Retinal pigment epithelial cell (primary cell): ENCODE measurements at regions not wholly inside any gene's neighbourhood (a gene's known extent, or its start where the extent isn't known, plus 50 kb on each side); places are given as distances from the start of the nearest gene placed in this dataset.

Source experiments
- DNase-seq: peaks from one replicate; pipeline ENCODE4 v3.0.0-alpha.2; 2010; ENCODE audit warnings: low read depth
- H3K4me3 ChIP-seq: 2 replicates; pipeline ENCODE4 v1.5.1; 2011; ENCODE audit warnings: mild to moderate bottlenecking, low read length, control low read depth, moderate library complexity
- TF ChIP-seq, protein P1 (sequence below): conservative IDR thresholded peaks from 2 replicates; pipeline ENCODE4 v1.5.1; 2011; ENCODE audit warnings: low read depth, low read length, control low read depth, inconsistent platforms

DNA sequence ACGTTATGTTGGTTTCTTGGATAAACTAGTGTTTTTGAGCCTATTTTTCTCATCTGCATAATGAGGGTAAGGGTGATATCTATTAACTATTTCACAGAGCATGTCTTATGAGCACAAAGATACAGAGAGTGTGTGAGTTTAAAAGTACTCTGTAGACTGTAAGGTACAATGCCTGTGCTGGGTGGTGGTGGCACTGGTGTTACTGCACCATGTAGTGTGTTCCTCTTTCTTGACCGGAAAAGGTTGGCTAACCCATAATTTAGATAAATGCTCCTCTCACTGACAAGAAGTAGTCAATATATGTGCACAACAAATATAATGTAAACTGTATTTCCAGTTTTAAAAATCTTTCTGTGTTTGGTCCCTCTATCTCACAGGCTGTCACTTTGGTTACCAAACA is 116.2 kb upstream of the MMS22L start:
- H3K4me3 ChIP-seq: no peak overlapping the region
- no peak for DNase-seq
- TF ChIP-seq, protein P1, sequence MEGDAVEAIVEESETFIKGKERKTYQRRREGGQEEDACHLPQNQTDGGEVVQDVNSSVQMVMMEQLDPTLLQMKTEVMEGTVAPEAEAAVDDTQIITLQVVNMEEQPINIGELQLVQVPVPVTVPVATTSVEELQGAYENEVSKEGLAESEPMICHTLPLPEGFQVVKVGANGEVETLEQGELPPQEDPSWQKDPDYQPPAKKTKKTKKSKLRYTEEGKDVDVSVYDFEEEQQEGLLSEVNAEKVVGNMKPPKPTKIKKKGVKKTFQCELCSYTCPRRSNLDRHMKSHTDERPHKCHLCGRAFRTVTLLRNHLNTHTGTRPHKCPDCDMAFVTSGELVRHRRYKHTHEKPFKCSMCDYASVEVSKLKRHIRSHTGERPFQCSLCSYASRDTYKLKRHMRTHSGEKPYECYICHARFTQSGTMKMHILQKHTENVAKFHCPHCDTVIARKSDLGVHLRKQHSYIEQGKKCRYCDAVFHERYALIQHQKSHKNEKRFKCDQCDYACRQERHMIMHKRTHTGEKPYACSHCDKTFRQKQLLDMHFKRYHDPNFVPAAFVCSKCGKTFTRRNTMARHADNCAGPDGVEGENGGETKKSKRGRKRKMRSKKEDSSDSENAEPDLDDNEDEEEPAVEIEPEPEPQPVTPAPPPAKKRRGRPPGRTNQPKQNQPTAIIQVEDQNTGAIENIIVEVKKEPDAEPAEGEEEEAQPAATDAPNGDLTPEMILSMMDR: no peak

DNA sequence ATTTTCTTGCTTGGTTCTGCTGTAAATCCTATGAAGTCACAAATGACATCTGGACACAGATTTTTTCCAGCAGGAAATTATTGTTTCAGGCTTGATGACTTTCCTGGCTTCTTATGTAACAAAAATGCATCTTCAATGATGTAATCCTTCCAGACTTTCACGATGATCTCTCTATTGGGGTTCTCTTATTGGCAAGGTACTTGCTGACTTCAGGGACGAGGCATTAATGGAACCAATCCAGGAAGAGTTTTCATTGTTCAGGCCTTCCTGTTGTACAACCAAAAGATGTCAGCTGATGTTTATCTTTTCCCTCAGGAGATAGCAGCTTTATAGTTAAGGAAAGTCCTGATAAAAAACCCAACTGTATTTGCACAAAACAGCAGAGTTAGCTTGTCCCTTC is 118.5 kb upstream of the MMS22L start:
- no peak for DNase-seq
- TF ChIP-seq, protein P1: no peak
- no peak overlapping the region for H3K4me3 ChIP-seq

DNA sequence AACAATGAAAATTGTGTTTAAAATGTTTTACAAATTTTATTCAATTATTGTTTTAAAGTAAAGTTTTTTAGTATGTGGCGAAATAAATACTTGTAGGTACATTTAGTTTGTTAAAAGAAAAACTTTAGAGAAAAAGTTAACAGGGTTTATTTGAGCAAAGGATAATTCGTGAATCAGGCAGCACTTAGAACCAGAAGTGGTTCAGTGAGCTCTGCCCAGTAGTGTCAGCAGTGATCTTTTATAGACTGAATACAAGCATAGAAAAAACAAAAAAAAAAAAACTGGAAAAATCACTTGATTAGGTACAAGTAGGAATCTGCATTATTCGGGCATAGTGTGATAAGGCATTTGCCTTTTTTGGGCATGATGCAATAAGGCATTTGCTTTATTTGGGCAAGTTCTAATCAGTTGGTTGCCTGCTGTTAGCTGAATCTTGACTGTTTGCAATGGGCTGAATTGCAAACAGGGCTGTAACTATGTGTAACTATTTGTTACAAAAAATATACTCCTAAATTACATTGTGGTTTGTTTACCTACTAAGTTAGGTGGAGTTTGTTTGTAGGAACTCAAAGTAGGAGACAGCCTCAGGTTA is 122.9 kb upstream of the MMS22L start:
- TF ChIP-seq, protein P1: no peak
- DNase-seq: no peak
- H3K4me3 ChIP-seq: no peak overlapping the region

DNA sequence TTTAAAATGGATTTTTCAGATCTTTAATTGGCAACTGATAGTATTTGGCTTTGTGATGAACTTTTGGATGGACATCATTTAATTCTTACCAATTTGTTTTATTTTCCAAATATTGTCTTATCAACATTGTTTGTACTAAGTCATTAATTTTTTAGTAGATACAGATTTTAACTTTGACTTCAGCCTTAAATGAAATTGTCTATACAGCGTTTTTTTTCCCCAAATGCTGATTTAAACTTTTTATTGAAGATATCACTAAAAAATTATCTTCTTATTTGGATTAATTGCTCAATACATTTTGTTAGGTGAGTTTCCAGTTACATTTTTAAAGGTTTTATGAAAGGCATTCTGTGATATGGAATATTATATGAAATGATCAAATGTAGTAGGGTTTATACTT is 123.6 kb upstream of the MMS22L start:
- TF ChIP-seq, protein P1: no peak
- DNase-seq: no peak

DNA sequence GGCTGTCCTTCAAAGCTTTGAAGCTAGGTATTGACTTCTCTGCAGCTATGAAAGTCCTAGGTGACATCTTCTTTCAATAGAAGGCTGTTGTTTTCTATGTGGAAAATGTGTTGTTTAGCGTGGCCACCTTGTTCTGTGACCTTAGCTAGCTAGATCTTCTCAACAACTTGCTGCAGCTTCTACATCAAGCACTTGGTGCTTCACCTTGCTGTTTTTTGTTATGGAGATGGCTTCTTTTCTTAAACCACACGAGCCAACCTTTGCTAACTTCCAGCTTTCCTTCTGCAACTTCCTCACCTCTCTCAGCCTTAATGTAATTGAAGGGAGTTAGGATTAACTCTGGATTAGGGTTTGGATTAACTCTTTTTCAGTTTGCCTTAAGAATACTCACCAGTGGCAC is 128.6 kb upstream of the MMS22L start:
- H3K4me3 ChIP-seq: no peak overlapping the region
- DNase-seq: no peak
- TF ChIP-seq, protein P1: no peak

More for the DNA sequence above, 123.6 kb upstream of the MMS22L start:
- no peak overlapping the region for H3K4me3 ChIP-seq

DNA sequence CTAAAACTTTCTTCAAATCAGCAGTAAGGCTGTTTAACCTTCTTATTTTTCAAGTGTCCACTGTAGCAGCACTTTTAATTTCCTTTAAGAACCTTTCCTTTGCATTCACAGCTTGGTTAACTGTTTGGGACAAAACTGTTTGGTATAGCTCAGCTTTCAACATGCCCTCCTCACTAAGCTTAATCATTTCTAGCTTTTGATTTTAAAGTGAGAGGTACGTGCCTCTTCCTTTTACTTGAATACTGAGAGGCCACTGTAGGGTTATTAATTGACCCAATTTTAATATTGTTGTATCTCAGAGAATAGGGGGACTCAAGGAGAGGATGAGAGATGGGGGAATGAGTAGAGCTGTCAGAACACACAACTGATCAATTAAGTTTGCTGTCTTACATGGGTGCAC is 129.5 kb upstream of the MMS22L start:
- H3K4me3 ChIP-seq: no peak overlapping the region
- TF ChIP-seq, protein P1: no peak
- DNase-seq: no peak

DNA sequence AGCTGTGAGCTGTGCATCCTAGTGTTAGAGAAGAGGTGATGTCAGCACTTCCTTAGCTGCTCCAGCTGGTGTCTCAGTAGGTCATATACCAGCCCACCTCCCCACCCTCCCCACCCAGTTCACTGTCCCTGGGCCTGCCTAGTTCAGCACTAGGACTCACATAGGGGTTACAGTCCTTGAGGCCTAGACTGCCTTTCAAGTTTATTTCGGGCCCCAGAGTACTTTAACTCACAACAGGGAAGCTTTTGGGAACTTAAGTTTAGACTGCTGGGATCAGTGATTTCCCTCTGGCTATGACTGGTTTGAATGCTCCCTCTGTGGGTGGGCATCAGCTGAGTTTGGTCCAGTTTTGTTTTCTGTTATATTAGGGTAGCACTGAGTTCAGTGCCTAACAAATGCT is 139.2 kb upstream of the MMS22L start:
- TF ChIP-seq, protein P1: no peak
- DNase-seq: no peak
- H3K4me3 ChIP-seq: no peak overlapping the region
